Left cardiac atrium (tissue), 4 donors: ENCODE measurements at regions not wholly inside any gene's neighbourhood (a gene's known extent, or its start where the extent isn't known, plus 50 kb on each side); places are given as distances from the start of the nearest gene placed in this dataset.

Experiments
- ATAC-seq, 2 donors: fragments of 200-7000 bp; cut with Tn5 transposase; one replicate each; pipeline ENCODE4 v1.9.1; 2020; ENCODE audit warnings: mild to moderate bottlenecking in 2 of 2, moderate library complexity in 2 of 2
- DNase-seq: peaks from one replicate; pipeline ENCODE4 v3.0.0-alpha.2; 2020
- intact Hi-C, 2 donors: fragments of 100-400 bp; cut with DNase I; formaldehyde crosslinking; loops; one replicate each; pipeline versions ENCODE4 v1.14.1 to v1.15.1; 2022 to 2023
- donor health status: DM: no; HTN: yes; CAD: no.
- donor health status: DM: no; HTN: yes; CAD: no; lungs with severe emphysema.
- donor health status: DM: yes; HTN: yes; CAD: no.
- donor health status: Dilated cardiomyopathy.

DNA sequence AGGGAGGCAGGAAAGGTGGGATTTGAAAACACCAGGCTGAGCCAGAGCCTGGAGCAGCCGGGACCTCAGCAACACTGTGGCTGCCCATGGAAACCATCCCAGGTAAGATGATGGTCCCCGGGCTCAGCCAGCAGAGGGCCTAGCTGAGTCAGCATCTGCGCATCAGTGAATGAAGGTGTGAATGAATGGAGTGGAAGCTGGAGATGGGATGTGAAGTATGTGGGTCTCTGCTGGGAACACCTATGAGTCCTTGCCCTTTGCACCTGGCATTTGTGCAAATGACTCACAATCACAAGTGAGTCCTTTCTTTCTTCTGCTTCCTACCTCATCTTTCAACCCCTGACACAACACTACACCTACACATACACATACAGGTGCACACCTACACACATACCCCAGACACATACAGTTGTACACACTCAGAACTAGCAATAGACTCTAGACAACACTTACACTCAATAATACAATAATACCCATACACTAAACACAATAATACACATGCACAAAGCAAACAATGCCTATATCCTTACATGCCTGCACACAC lies 62.8 kb upstream of the PRDM11 start:
- intact Hi-C loops = no loop called here
- no peak for ATAC-seq
- DNase-seq = no peak

- intact Hi-C loops = loop anchor here in 1 of 2 donors (5.0 kb wide), 1 partner anchor 34 kb away; no protein-coding TSS in a partner anchor
- ATAC-seq (no peak), DNase-seq (no peak)
Observed at GRCh38 chr11:45085646-45086501, 60.6 kb upstream of the PRDM11 start.

- ATAC-seq (no peak), DNase-seq (no peak)
- intact Hi-C loops = loop anchor here in 1 of 2 donors (5.0 kb wide), 1 partner anchor 34 kb away; no protein-coding TSS in a partner anchor
Observed at GRCh38 chr11:45086526-45086925, 59.9 kb upstream of the PRDM11 start.

GRCh38 chr11:45087086-45087899 lies 59.1 kb upstream of the PRDM11 start:
- no peak for DNase-seq

DNA sequence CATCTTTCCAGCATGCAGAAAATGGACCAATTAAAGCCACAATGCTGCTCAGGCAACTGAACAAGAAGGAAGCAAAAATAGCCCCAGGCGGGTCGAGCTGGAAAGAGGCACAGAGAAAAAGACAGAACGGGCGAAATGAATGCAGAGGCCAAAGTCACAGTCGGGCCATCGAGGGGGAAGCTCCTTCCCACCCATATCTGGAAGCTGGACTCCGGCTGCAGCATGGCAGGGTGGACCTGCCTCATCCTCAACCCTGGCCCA lies 58.6 kb upstream of the PRDM11 start:
- ATAC-seq = no peak
- intact Hi-C loops = loop anchor here in 1 of 2 donors (5.0 kb wide), 1 partner anchor 36 kb away; no protein-coding TSS in a partner anchor
- no peak for DNase-seq

More at GRCh38 chr11:45087086-45087899, 59.1 kb upstream of the PRDM11 start:
- ATAC-seq = no peak
- intact Hi-C loops = loop anchor here in 1 of 2 donors (5.0 kb wide), 1 partner anchor 35 kb away; no protein-coding TSS in a partner anchor

DNA sequence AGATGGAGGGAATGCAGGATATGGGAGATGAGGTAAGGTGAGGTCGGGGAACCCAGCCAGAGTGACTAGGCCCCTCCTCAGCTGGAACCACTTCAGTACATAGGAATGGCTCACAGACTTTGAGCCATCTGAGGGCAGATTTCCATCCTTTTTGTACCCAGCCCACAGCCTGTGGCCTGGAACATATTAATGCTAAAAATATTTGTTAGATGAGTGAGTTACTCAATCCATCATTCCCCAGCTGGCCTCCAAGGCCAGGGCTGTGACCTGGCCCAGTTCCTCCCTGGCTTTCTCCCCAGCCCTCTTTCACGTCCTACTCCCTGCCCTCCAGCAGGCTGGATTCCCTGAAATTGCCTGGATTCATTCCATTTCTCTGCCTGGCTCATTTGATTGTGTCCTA lies 57.2 kb upstream of the PRDM11 start:
- intact Hi-C loops = loop anchor here in 1 of 2 donors (5.0 kb wide), 1 partner anchor 37 kb away; no protein-coding TSS in a partner anchor
- ATAC-seq (peak; percentile 94 to 96), DNase-seq (peak; percentile 84)

GRCh38 chr11:45089676-45090499 lies 56.6 kb upstream of the PRDM11 start:
- DNase-seq (no peak), ATAC-seq (peak in 1 of 2 donors; percentile 14)
- intact Hi-C loops = loop anchor here in 1 of 2 donors (5.0 kb wide), 1 partner anchor 38 kb away; no protein-coding TSS in a partner anchor

GRCh38 chr11:45090607-45091006 lies 55.8 kb upstream of the PRDM11 start:
- intact Hi-C loops = no loop called here
- ATAC-seq (no peak), DNase-seq (no peak)

DNA sequence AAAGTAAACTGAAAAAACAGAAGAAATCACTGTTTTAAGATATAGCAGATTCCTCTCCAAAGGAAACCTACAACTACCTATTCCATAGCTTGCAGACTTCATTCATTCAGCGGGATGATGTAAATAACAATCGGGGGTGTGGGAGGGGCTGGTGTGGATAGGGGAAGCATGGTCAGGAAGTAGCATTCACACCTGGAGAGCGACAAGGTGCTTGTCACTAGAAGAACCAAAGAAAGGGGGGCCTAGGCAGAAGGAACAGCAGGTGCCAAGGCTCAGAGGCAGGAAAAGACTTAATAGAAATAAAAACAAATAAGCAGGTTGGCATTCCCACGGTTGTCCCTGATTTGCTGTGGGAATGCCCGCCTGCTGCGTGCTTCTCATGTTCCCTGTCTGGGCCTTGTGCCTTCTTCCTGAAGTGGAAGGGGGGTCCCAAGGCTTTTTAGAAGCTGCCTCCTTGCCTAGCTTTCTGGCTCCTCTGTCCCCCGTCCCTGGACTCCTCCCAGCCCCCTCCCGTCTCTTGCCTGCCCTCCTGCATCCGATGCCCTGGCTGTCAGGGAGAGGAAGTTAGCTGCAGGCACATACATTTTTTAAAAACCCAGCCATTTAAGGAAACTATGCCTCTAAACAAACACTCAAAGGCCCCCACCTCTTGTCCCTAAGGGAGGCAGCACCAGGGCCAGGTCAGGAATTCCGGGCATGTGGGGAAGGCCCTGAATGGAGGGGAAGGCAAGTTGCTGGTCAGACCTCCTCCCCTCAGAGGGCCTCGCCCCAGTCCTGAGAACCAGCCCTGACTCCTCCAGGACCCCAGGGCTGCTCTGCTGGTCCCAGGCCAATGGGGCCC lies 54.7 kb upstream of the PRDM11 start:
- DNase-seq (no peak), ATAC-seq (no peak)
- intact Hi-C loops = no loop called here

DNA sequence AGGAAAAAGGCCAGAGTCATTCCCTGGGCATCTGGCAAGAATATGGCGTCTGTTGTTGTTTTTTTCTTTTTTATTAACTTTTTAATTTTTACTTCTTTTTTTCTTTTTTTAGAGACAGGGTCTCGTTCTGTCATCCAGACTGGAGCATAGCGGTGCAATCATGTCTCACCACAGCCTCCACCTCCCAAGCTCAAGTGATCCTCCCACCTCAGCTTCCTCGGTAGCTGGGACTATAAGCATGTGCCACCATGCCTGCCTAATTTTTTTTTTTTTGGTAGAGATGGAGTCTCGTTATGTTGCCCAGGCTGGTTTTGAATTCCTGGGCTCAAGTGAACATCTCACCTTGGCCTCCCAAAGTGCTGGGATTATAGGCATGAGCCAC lies 54.0 kb upstream of the PRDM11 start:
- ATAC-seq (no peak), DNase-seq (no peak)

DNA sequence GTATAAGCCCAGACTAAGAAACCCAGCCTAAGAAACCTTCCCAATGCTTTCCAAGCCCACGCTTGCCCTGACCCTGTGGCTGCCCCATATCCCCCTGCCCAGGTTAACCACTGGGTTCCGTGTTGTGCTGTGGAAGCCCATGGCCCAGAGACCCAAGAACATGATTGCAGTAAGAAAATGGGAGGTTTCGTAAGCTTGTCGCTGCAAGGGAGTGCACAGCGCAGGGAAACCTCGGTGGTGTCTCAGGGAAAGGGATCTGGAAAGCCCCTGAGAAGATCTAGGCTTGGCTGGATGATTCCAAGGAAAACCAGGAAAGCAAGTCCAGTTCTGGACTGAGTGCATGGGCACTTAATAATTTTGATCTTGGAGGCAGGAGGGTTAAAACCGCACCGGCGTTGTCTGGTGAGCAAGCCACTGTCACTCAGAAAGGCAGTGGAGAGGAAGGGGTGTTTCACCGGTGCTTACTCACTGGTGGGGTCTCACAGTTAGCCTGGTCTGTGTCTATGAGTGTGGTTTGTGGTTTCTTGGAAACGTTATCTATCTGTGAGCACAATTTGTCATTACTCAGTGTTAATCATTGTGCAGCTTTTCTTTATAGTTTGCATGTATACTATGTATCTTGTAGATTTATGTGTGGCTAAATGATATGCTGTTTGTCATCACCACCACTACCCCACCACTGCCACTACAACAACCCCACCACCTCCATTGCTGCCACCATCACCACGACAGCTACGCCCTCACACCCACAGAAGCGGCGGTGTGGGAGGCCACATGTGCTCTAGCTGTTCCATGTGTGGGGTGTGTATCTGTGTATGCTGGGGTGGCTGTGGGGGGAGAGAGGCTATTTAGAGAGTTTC lies 53.3 kb upstream of the PRDM11 start:
- DNase-seq (no peak), ATAC-seq (no peak)
- intact Hi-C loops = no loop called here

More for the DNA sequence above, 54.0 kb upstream of the PRDM11 start:
- intact Hi-C loops = no loop called here

GRCh38 chr11:45093761-45094455 lies 52.5 kb upstream of the PRDM11 start:
- ATAC-seq (no peak), DNase-seq (no peak)
- intact Hi-C loops = no loop called here

GRCh38 chr11:45094958-45095690 lies 51.3 kb upstream of the PRDM11 start:
- DNase-seq = no peak
- intact Hi-C loops = no loop called here
- peak in 1 of 2 donors; percentile 16 for ATAC-seq

DNA sequence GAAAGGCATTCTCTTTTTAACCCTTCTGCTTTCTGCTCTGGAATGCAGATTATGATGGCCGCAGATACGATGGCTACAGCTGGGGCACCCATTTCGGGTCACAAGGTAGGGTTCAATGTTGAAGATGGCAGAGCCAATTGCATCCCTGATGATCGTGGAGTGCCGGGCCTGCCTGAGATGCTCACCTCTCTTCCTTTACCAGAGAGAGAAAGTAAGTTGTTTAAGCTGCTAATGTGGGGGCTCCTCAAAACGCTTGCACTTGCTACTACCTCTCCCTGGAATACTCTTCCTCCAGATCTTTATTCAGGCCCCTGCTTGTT lies 50.8 kb upstream of the PRDM11 start:
- DNase-seq = no peak
- intact Hi-C loops = no loop called here
- ATAC-seq = no peak

DNA sequence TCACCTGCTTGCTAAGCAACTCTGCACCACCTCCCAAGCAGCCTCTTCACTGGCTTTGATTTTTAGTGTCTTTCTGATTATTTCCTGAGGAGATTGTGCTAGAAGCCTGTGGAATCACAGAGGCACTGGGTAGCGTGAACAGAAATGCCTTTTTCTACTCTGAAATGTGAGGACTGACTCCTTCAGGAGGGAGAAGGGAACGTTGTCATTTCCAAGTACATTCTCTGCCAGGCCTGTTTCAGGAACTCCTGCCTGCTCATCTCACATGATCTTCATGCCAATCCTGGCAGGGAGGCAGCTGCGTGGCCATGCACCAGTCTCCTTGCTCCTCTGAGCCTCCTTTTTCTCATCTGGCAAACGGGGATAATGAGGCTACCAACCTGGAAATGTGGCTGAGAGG lies 49.8 kb upstream of the PRDM11 start:
- ATAC-seq (peak in 1 of 2 donors; percentile 41), DNase-seq (no peak)
- intact Hi-C loops = no loop called here
